ENCODE measurements at regions not wholly inside any gene's neighbourhood (a gene's known extent, or its start where the extent isn't known, plus 50 kb on each side); places are given as distances from the start of the nearest gene placed in this dataset.

DNA sequence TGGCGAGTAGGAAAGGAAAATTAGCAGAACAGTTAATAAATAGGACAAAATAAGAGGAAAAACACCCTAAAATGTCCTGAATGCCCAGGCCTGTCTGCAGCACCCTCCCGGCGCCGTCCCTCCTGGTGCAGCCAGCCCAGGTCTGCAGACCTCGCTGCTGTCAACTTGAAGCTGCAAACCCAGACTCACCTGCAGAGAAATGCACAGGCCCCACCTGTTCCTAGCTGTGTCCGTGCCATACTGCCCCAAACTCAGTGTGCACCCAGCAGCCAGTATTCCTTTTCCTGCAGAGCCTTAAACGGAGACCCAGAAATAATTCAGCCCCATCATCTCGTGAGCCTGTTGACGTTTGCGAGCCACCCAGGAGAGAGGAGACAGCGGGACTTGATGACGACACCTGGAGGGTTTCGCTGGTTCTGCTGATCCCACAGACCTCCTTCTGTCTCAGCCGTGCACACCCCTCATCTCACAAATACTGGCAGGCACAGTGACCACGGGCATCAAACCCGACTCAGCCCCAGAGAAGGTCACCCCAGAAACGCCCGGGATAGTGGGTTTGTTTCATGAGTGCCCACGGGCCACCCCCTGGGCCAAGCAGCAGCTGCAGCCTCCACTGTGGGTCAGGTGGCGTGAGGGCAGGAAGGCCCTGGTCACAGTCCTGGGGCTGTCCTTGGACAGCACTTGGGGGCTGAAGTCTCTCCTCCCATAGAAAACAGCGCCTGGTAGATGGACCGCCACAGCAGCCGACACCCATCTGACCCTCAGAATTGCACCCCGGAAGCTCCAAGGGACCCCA lies 239.5 kb upstream of the SALL3 start:
- Histone ChIP-seq H3K36me3 (ENCODE audit: control insufficient read depth, insufficient read depth, low read length) (no peaks in the 10 kb centered on the region), H3K27ac (ENCODE audit: insufficient read depth, low read length) (no peak overlapping the region), H3K4me3 (replicated peaks in 1 of 4; ENCODE audit: control extremely low read depth in 1 of 4, insufficient read depth in 1 of 4, low read depth in 3 of 4, low read length in 4 of 4) (no peak overlapping the region), H2AFZ (ENCODE audit: low read length) (no peak overlapping the region), H4K20me1 (ENCODE audit: control insufficient read depth, extremely low read depth, insufficient read depth, low read length) (no peaks in the 10 kb centered on the region), H3K79me2 (ENCODE audit: control insufficient read depth, insufficient read depth, low read length) (no peaks in the 10 kb centered on the region), H3K27me3 (ENCODE audit: control insufficient read depth, insufficient read depth, low read length) (no peaks in the 10 kb centered on the region), H3K4me2 (ENCODE audit: extremely low read depth, insufficient read depth, low read length) (no peak overlapping the region), H3K9ac (ENCODE audit: insufficient read depth, low read length) (no peak overlapping the region), H3K9me3 (ENCODE audit: control insufficient read depth, insufficient read depth, low read depth, low read length) (no peaks in the 10 kb centered on the region), H3K4me1 (ENCODE audit: control insufficient read depth, extremely low read depth, insufficient read depth, low read length) (no peaks in the 10 kb centered on the region)
- TF ChIP-seq EZH2 (IDR thresholded peaks at IDR 0.05; ENCODE audit: low read length, missing control alignments) = no peak
- no peak for TF ChIP-seq CTCF (conservative IDR thresholded peaks at IDR 0.05 in 1 of 2, IDR thresholded peaks at IDR 0.05 in 1 of 2; ENCODE audit: low read depth in 1 of 2, low read length in 2 of 2)
- DNase-seq (ENCODE audit: low read depth in 2 of 2) = no peak

- Histone ChIP-seq H3K79me2 (ENCODE audit: control insufficient read depth, insufficient read depth, low read length) (no peaks in the 10 kb centered on the region), H3K9me3 (ENCODE audit: control insufficient read depth, insufficient read depth, low read depth, low read length) (no peaks in the 10 kb centered on the region), H3K36me3 (ENCODE audit: control insufficient read depth, insufficient read depth, low read length) (no peaks in the 10 kb centered on the region), H3K9ac (ENCODE audit: insufficient read depth, low read length) (no peak overlapping the region), H4K20me1 (ENCODE audit: control insufficient read depth, extremely low read depth, insufficient read depth, low read length) (no peaks in the 10 kb centered on the region), H3K4me1 (ENCODE audit: control insufficient read depth, extremely low read depth, insufficient read depth, low read length) (no peaks in the 10 kb centered on the region), H2AFZ (ENCODE audit: low read length) (no peak overlapping the region), H3K4me3 (replicated peaks in 1 of 4; ENCODE audit: control extremely low read depth in 1 of 4, insufficient read depth in 1 of 4, low read depth in 3 of 4, low read length in 4 of 4) (no peak overlapping the region), H3K27ac (ENCODE audit: insufficient read depth, low read length) (no peak overlapping the region), H3K4me2 (ENCODE audit: extremely low read depth, insufficient read depth, low read length) (no peak overlapping the region), H3K27me3 (ENCODE audit: control insufficient read depth, insufficient read depth, low read length) (no peaks in the 10 kb centered on the region)
- TF ChIP-seq CTCF (conservative IDR thresholded peaks at IDR 0.05 in 1 of 2, IDR thresholded peaks at IDR 0.05 in 1 of 2; ENCODE audit: low read depth in 1 of 2, low read length in 2 of 2) = no peak
- TF ChIP-seq EZH2 (IDR thresholded peaks at IDR 0.05; ENCODE audit: low read length, missing control alignments) = no peak
- DNase-seq (ENCODE audit: low read depth in 2 of 2) = no peak
These were observed 238.7 kb upstream of the SALL3 start for GRCh38 chr18:78740876-78741275.

GRCh38 chr18:78741381-78742217 lies 238.0 kb upstream of the SALL3 start:
- Histone ChIP-seq H3K27ac (ENCODE audit: insufficient read depth, low read length) (no peak overlapping the region), H4K20me1 (ENCODE audit: control insufficient read depth, extremely low read depth, insufficient read depth, low read length) (no peaks in the 10 kb centered on the region), H3K9ac (ENCODE audit: insufficient read depth, low read length) (no peak overlapping the region), H3K9me3 (ENCODE audit: control insufficient read depth, insufficient read depth, low read depth, low read length) (no peaks in the 10 kb centered on the region), H3K4me1 (ENCODE audit: control insufficient read depth, extremely low read depth, insufficient read depth, low read length) (no peaks in the 10 kb centered on the region), H3K36me3 (ENCODE audit: control insufficient read depth, insufficient read depth, low read length) (no peaks in the 10 kb centered on the region), H2AFZ (ENCODE audit: low read length) (no peak overlapping the region), H3K79me2 (ENCODE audit: control insufficient read depth, insufficient read depth, low read length) (no peaks in the 10 kb centered on the region), H3K4me2 (ENCODE audit: extremely low read depth, insufficient read depth, low read length) (no peak overlapping the region), H3K4me3 (replicated peaks in 1 of 4; ENCODE audit: control extremely low read depth in 1 of 4, insufficient read depth in 1 of 4, low read depth in 3 of 4, low read length in 4 of 4) (no peak overlapping the region), H3K27me3 (ENCODE audit: control insufficient read depth, insufficient read depth, low read length) (no peaks in the 10 kb centered on the region)
- TF ChIP-seq EZH2 (IDR thresholded peaks at IDR 0.05; ENCODE audit: low read length, missing control alignments) (no peak), CTCF (conservative IDR thresholded peaks at IDR 0.05 in 1 of 2, IDR thresholded peaks at IDR 0.05 in 1 of 2; ENCODE audit: low read depth in 1 of 2, low read length in 2 of 2) (no peak)
- DNase-seq (ENCODE audit: low read depth in 2 of 2) = no peak

Measured in fibroblast of lung (primary cell).